ENCODE measurements at regions not wholly inside any gene's neighbourhood (a gene's known extent, or its start where the extent isn't known, plus 50 kb on each side); places are given as distances from the start of the nearest gene placed in this dataset.
A peak's percentile ranks its signal among the peaks of the same experiment; 100 is the strongest.

DNA sequence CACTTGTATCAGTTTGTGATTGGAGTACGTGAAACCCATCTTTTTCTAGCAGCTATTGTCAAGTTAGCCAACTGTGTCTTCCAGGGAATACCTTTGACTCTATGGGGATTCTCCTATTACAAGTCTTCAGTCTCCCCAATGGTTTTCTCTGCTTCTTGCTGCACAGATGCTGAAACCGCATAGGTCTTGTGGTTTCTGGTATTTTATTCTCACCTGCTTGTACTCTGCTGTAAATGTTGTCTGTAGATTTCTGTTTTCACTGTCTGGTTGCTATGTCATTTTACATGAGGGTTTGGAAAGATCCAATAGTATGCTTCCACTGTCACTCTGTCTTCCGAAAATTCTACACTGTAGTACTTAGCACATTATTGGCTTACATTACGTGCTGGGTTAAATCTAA is 1196.9 kb upstream of the C9orf72 start:
- H3K27me3 ChIP-seq (ENCODE audit: insufficient read depth, low read length) = no peaks in the 10 kb centered on the region
- peaks cover 0 to 3% of the 10 kb centered on the region in 2 experiments; a peak in 2 of 5 replicates for H3K9me3 Mint-ChIP-seq

More for the DNA sequence above, 1196.9 kb upstream of the C9orf72 start:
- no peak overlapping the region for H3K27ac ChIP-seq (ENCODE audit: insufficient read length, low read depth, low read length)
- H3K4ac ChIP-seq (ENCODE audit: low read depth, low read length) = no peak overlapping the region
- no peak overlapping the region for H3K4me2 ChIP-seq (ENCODE audit: insufficient read depth, insufficient read length, low read length)
- no peak overlapping the region for H2BK20ac ChIP-seq (ENCODE audit: low read depth, low read length, poor library complexity, severe bottlenecking)
- Mint-ChIP-seq H3K27ac (0 out of 7 replicates have a peak overlapping the region, but pooled peaks of 1 of the 3 experiments have one; percentile 31), H3K4me3 (no peak overlapping the region), H3K4me1 (peaks cover 6% of the 10 kb centered on the region in 2 experiments), H3K36me3 (ENCODE audit: insufficient read depth in 1 of 3, low read depth in 3 of 3) (peaks cover 0 to 4% (median 0%) of the 10 kb centered on the region in 3 experiments; a peak in 1 of 7 replicates), H3K27me3 (ENCODE audit: low read depth) (no peaks in the 10 kb centered on the region)
- no CpG with 5 or more reads among the region's 4 CpGs for whole genome bisulfite sequencing (ENCODE audit: extremely low coverage, insufficient read length, low lambda C conversion rate)
- H3T11ph ChIP-seq (ENCODE audit: low read length) = no peak overlapping the region
- no peak overlapping the region for H3K23ac ChIP-seq (ENCODE audit: insufficient read length, low read depth, low read length)
- TF ChIP-seq, protein P1, sequence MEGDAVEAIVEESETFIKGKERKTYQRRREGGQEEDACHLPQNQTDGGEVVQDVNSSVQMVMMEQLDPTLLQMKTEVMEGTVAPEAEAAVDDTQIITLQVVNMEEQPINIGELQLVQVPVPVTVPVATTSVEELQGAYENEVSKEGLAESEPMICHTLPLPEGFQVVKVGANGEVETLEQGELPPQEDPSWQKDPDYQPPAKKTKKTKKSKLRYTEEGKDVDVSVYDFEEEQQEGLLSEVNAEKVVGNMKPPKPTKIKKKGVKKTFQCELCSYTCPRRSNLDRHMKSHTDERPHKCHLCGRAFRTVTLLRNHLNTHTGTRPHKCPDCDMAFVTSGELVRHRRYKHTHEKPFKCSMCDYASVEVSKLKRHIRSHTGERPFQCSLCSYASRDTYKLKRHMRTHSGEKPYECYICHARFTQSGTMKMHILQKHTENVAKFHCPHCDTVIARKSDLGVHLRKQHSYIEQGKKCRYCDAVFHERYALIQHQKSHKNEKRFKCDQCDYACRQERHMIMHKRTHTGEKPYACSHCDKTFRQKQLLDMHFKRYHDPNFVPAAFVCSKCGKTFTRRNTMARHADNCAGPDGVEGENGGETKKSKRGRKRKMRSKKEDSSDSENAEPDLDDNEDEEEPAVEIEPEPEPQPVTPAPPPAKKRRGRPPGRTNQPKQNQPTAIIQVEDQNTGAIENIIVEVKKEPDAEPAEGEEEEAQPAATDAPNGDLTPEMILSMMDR (conservative IDR thresholded peaks at IDR 0.05) = no peak
- H4K20me1 ChIP-seq (ENCODE audit: control insufficient read depth, insufficient read depth, insufficient read length) = no peaks in the 10 kb centered on the region
- H3K79me1 ChIP-seq (ENCODE audit: insufficient read depth, low read depth, low read length, poor library complexity, severe bottlenecking) = no peaks in the 10 kb centered on the region
- no peak overlapping the region for H2AFZ ChIP-seq (ENCODE audit: low read length)
- no peak overlapping the region for H4K91ac ChIP-seq (ENCODE audit: insufficient read length, low read depth, low read length)
- H4K8ac ChIP-seq (replicated peaks; ENCODE audit: insufficient read length, low read depth, low read length) = no peak overlapping the region
- peaks cover 2% of the 10 kb centered on the region; the same call in 1 of the 2 replicates for H3K4me1 ChIP-seq (ENCODE audit: insufficient read depth, low read length)
- no peak overlapping the region for H2AK5ac ChIP-seq (ENCODE audit: insufficient read length, low read length)
- H3K23me2 ChIP-seq (ENCODE audit: insufficient read length, low read depth, low read length, poor library complexity, severe bottlenecking) = no peaks in the 10 kb centered on the region
- no peak overlapping the region for H2BK120ac ChIP-seq (ENCODE audit: low read depth, low read length, poor library complexity, severe bottlenecking)
- no peak overlapping the region for H2BK15ac ChIP-seq (ENCODE audit: low read depth, low read length)
- DNase-seq = no peak
- H3K18ac ChIP-seq (ENCODE audit: insufficient read length, low read depth, low read length) = no peak overlapping the region
- H4K5ac ChIP-seq (ENCODE audit: insufficient read length, low read depth, low read length) = no peak overlapping the region
- no peaks in the 10 kb centered on the region for H3K9me3 ChIP-seq (ENCODE audit: control insufficient read depth, low read depth, low read length)
- H3K79me2 ChIP-seq (ENCODE audit: insufficient read depth, low read length) = no peaks in the 10 kb centered on the region
- H3K14ac ChIP-seq (ENCODE audit: insufficient read depth, low read length) = no peak overlapping the region
- no peak overlapping the region for H2BK5ac ChIP-seq (ENCODE audit: insufficient read length, low read length)
- no peak overlapping the region for H3K9ac ChIP-seq (ENCODE audit: extremely low read depth, insufficient read length, low read length)
- H3K56ac ChIP-seq (ENCODE audit: insufficient read length, low read depth, low read length) = no peak overlapping the region
- no peak overlapping the region for H2BK12ac ChIP-seq (ENCODE audit: insufficient read length, low read depth, low read length)

All from H9 (cell line).